Upper lobe of right lung (tissue), 1 donor: ENCODE measurements at regions not wholly inside any gene's neighbourhood (a gene's known extent, or its start where the extent isn't known, plus 50 kb on each side); places are given as distances from the start of the nearest gene placed in this dataset.

Source experiments
- ATAC-seq: fragments of 200-7000 bp; cut with Tn5 transposase; one replicate; pipeline ENCODE4 v1.9.1; 2020; ENCODE audit warnings: mild to moderate bottlenecking, moderate library complexity
- DNase-seq: peaks from one replicate; pipeline ENCODE4 v3.0.0-alpha.2; 2020
- H3K27ac ChIP-seq: fragments of 200-600 bp; one replicate; pipeline ENCODE4 v1.8.0; 2022
- H3K27me3 ChIP-seq: fragments of 200-600 bp; one replicate; pipeline ENCODE4 v1.8.0; 2022; ENCODE audit warnings: mild to moderate bottlenecking
- H3K36me3 ChIP-seq: fragments of 200-600 bp; one replicate; pipeline ENCODE4 v1.8.0; 2022
- H3K4me1 ChIP-seq: fragments of 200-600 bp; one replicate; pipeline ENCODE4 v1.8.0; 2022
- H3K4me3 ChIP-seq: fragments of 200-600 bp; one replicate; pipeline ENCODE4 v1.8.0; 2022; ENCODE audit warnings: mild to moderate bottlenecking
- H3K9me3 ChIP-seq: fragments of 200-600 bp; one replicate; pipeline ENCODE4 v1.8.0; 2022
- CTCF ChIP-seq: fragments of 200-600 bp; IDR thresholded peaks from one replicate; pipeline ENCODE4 v1.8.0; 2022; ENCODE audit warnings: antibody characterized with exemption
- intact Hi-C: fragments of 100-400 bp; cut with DNase I; formaldehyde crosslinking; loops from one replicate; pipeline ENCODE4 v1.11.0; 2022
- donor health status: DM: no; HTN: yes; CAD: no; lungs with severe emphysema.

GRCh38 chr2:144127693-144128092, 392.2 kb downstream of the ZEB2 start:
- Histone ChIP-seq H3K27ac (no peak overlapping the region), H3K4me1 (no peaks in the 10 kb centered on the region), H3K36me3 (no peaks in the 10 kb centered on the region), H3K27me3 (no peaks in the 10 kb centered on the region), H3K4me3 (no peak overlapping the region), H3K9me3 (no peaks in the 10 kb centered on the region)
- TF ChIP-seq CTCF, result no peak
- DNase-seq (no peak), ATAC-seq (no peak)
- intact Hi-C loops, result no loop called here

GRCh38 chr2:144126302-144126701, 393.6 kb downstream of the ZEB2 start:
- H3K27ac ChIP-seq, result no peak overlapping the region
- intact Hi-C loops, result no loop called here
- TF ChIP-seq CTCF, result no peak
- H3K4me3 ChIP-seq, result no peak overlapping the region
- H3K4me1 ChIP-seq, result no peaks in the 10 kb centered on the region
- no peaks in the 10 kb centered on the region for H3K27me3 ChIP-seq
- no peak for ATAC-seq
- DNase-seq, result no peak
- H3K9me3 ChIP-seq, result no peaks in the 10 kb centered on the region
- no peaks in the 10 kb centered on the region for H3K36me3 ChIP-seq

DNA sequence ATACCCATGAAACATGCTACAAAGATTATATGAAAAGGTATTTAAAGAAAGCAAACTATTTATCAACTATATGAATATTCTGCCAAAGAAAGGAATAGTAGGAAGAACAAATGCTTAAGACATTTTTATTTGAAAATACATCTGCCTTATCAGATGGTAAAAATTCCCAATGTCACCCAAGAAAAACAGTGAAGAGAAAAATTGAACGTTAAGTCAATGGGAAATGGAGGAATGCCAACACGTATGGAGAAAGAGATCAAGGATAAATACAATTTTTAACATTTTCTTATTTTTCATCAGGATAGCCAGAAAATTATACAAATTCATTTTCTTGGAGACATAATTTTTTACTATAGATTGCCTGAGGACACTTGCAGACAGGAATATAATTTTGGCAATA, 394.2 kb downstream of the ZEB2 start:
- intact Hi-C loops, result no loop called here
- Histone ChIP-seq H3K4me3 (no peak overlapping the region), H3K27me3 (no peaks in the 10 kb centered on the region), H3K36me3 (no peaks in the 10 kb centered on the region), H3K9me3 (no peaks in the 10 kb centered on the region), H3K27ac (no peak overlapping the region), H3K4me1 (no peaks in the 10 kb centered on the region)
- no peak for ATAC-seq
- DNase-seq, result no peak
- no peak for TF ChIP-seq CTCF

GRCh38 chr2:144124882-144125281, 395.0 kb downstream of the ZEB2 start:
- no peak for TF ChIP-seq CTCF
- DNase-seq, result no peak
- ATAC-seq, result no peak
- Histone ChIP-seq H3K36me3 (no peaks in the 10 kb centered on the region), H3K9me3 (no peaks in the 10 kb centered on the region), H3K4me1 (no peaks in the 10 kb centered on the region), H3K4me3 (no peak overlapping the region), H3K27me3 (no peaks in the 10 kb centered on the region), H3K27ac (no peak overlapping the region)
- intact Hi-C loops, result no loop called here

GRCh38 chr2:144120487-144120886, 399.4 kb downstream of the ZEB2 start:
- intact Hi-C loops, result no loop called here
- TF ChIP-seq CTCF, result no peak
- H3K27ac ChIP-seq, result no peak overlapping the region
- ATAC-seq, result no peak
- no peaks in the 10 kb centered on the region for H3K36me3 ChIP-seq
- H3K4me1 ChIP-seq, result no peaks in the 10 kb centered on the region
- no peak for DNase-seq
- no peaks in the 10 kb centered on the region for H3K9me3 ChIP-seq
- H3K4me3 ChIP-seq, result no peak overlapping the region
- no peaks in the 10 kb centered on the region for H3K27me3 ChIP-seq

DNA sequence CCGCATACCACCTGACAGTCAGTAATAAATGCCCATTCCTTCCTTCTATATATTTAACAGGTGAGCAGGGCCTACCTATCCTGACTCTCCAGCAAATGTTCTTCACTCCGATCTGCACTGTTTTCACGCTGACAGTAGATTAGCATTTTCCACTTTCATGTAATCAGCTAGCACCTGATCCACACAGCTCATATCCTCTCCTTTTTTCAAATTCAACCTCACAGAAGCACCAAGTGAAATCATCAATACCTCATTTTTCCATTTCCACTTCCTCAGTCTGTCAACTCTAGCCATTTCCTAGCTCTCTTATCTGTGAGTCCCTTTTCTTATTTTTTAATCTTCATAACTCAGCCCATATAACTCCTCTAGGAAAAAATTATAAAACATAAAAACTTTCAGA, 402.8 kb downstream of the ZEB2 start:
- H3K36me3 ChIP-seq, result no peaks in the 10 kb centered on the region
- H3K4me1 ChIP-seq, result no peaks in the 10 kb centered on the region
- no peak for DNase-seq
- H3K4me3 ChIP-seq, result no peak overlapping the region
- ATAC-seq, result no peak
- intact Hi-C loops, result no loop called here
- TF ChIP-seq CTCF, result no peak
- no peaks in the 10 kb centered on the region for H3K27me3 ChIP-seq
- no peaks in the 10 kb centered on the region for H3K9me3 ChIP-seq
- H3K27ac ChIP-seq, result no peak overlapping the region
